GM12872 (cell line): ENCODE measurements at regions not wholly inside any gene's neighbourhood (a gene's known extent, or its start where the extent isn't known, plus 50 kb on each side); places are given as distances from the start of the nearest gene placed in this dataset.

ENCODE experiments used
- TF ChIP-seq, protein P1 (sequence below): IDR thresholded peaks from 3 replicates; pipeline ENCODE4 v1.5.1; 2011; ENCODE audit warnings: low read depth, mild to moderate bottlenecking, low read length, moderate library complexity; ENCODE audit not compliant: insufficient read depth

- TF ChIP-seq, protein P1, sequence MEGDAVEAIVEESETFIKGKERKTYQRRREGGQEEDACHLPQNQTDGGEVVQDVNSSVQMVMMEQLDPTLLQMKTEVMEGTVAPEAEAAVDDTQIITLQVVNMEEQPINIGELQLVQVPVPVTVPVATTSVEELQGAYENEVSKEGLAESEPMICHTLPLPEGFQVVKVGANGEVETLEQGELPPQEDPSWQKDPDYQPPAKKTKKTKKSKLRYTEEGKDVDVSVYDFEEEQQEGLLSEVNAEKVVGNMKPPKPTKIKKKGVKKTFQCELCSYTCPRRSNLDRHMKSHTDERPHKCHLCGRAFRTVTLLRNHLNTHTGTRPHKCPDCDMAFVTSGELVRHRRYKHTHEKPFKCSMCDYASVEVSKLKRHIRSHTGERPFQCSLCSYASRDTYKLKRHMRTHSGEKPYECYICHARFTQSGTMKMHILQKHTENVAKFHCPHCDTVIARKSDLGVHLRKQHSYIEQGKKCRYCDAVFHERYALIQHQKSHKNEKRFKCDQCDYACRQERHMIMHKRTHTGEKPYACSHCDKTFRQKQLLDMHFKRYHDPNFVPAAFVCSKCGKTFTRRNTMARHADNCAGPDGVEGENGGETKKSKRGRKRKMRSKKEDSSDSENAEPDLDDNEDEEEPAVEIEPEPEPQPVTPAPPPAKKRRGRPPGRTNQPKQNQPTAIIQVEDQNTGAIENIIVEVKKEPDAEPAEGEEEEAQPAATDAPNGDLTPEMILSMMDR: no peak
Measured at GRCh38 chr3:83426300-83426699, 1532.5 kb upstream of the CADM2 start.

DNA sequence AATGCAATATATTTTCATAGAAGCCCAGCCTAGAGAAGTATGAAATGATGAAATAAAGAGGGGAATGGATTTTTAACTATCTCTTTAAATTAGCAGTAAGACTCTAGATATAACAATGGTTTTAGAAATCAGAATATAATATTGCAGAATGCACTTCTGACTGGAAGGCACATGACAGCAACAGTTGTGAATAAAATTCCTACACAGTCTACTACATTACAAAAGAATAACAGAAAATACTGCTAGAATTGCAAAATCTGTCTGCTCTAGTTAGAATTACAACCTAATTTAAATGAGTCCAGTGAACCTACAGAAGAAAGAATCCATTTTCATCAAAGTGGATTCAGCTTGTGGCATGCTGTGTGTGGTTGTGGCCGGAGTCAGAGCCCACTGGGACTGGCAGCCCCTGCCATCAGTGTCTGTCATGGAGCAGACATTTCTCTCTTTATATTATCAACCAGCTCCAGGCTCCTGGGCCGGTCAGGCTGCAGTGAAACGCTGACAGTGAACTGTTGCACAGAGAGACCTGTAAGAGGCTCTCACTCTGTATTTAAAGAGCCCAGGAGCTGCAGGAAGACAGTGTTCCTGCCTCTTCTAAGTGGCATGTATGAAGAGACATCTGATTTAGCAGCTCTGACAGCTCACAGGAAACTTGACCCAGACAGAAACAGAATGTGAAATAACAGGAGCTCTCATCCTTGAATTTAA is 1523.8 kb upstream of the CADM2 start:
- TF ChIP-seq, protein P1: no peak

GRCh38 chr3:83438188-83438587 is 1520.6 kb upstream of the CADM2 start:
- TF ChIP-seq, protein P1: no peak

DNA sequence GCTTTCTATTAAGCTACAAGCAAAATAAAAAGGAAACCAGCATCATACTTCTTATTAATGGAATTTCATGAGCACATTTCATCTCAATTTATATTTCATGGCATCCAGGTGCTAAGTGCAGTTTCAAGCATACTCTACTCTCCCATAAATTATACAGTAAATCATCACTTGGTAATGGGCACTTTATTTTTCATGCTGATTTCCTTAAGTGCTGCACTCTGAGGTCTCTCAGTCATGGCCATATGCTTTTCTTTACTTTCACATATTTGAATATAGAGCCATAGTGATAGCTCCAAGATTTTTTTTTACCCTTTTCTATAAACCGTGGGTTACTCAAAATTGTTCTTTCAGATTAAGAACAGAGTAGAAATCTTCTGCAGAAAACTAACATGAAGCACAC is 1505.7 kb upstream of the CADM2 start:
- TF ChIP-seq, protein P1: no peak

DNA sequence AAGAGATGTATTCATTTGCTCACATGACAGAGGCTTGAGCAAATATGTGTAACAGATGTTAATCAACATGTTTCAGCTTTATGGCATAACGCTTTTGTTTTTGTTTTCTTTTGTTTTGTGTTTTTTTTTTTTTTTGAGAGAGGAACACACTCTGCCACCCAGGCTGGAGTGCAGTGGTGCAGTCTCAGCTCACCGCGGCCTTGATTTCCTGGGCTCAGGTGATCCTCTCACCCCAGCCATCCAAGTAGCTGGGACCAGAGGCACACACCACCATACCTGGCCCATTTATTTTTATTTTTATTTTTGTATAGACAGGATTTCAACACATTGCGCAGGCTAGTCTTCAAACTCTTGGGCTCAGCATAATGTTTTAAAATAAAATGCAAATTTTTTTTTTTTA is 1504.4 kb upstream of the CADM2 start:
- TF ChIP-seq, protein P1: no peak

DNA sequence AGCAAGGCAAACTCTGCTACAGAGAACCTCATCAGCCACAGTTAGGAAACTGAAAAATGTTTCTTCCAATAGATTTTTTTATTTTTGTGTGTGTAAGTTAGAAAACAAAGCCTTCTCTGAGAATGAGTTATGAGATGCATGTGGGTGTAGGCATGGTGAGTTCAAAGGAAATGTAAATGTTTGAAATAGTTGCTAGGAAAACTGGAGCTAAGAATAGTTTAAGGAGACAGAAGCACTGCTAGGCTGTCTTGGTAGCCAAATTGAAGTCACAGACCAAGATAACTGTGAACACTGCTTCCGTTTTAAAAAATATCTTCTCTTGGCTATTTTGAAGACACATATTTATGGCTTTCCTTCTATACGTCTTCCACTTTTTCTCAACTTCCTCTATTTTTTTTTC is 1501.2 kb upstream of the CADM2 start:
- TF ChIP-seq, protein P1: no peak

GRCh38 chr3:83460052-83460451 is 1498.7 kb upstream of the CADM2 start:
- TF ChIP-seq, protein P1: no peak

DNA sequence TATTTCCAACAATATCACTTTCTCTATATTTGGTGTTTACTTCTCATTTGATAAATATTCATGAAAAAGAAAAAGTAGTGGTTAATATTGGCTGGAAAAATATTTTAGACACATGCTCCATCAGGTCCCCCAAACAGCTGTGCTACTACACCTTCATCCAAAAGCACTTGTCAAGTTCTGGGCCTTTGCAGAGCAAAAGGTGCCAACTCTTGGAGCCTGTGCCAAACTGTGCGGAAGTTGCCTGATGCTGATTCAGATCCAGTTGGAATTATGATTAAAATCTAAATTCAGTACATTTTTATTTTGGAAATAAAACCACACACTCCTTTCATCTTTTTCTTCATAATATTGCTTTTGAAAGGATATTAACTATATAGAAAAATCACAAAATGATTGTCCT is 1497.4 kb upstream of the CADM2 start:
- TF ChIP-seq, protein P1: no peak
